Spleen (tissue), 7 donors: ENCODE measurements at regions not wholly inside any gene's neighbourhood (a gene's known extent, or its start where the extent isn't known, plus 50 kb on each side); places are given as distances from the start of the nearest gene placed in this dataset.

Experiments
- CTCF ChIP-seq, 11 experiments: fragments of 200-600 bp in 7 of 11; fragments of 450-650 bp in 4 of 11; sonication (generic) in 4 of 11; IDR thresholded peaks in 8 of 11; conservative IDR thresholded peaks in 3 of 11; 1 replicate in 7 of 11; 2 replicates in 4 of 11; pipeline versions ENCODE4 v1.4.0 to v1.8.0; 2016 to 2021; ENCODE audit warnings: antibody characterized with exemption in 11 of 11, inconsistent platforms in 4 of 11, mild to moderate bottlenecking in 1 of 11
- POLR2A ChIP-seq, 3 donors: fragments of 450-650 bp; IDR thresholded peaks; one replicate each; pipeline ENCODE4 v1.5.1; 2017; ENCODE audit warnings: antibody characterized with exemption in 3 of 3, mild to moderate bottlenecking in 1 of 3
- POLR2AphosphoS5 ChIP-seq, 3 donors: sonication (generic); formaldehyde crosslinking; IDR thresholded peaks; one replicate each; pipeline ENCODE4 v1.5.1; 2017; ENCODE audit warnings: antibody characterized with exemption in 3 of 3
- donor health status: DM: no; HTN: no; CAD: no; lungs with moderate emphysema.
- donor health status: DM: no; HTN: no; CAD: no.
- donor health status: DM: no; HTN: no; CAD: no.

- TF ChIP-seq CTCF (IDR thresholded peaks at IDR 0.05 in 8 of 11, conservative IDR thresholded peaks at IDR 0.05 in 3 of 11) (no peak), POLR2A (IDR thresholded peaks at IDR 0.05) (no peak), POLR2AphosphoS5 (IDR thresholded peaks at IDR 0.05) (no peak)
Observed at GRCh38 chr17:72526769-72527168, 405.9 kb downstream of the SOX9 start.
